Liver (tissue), 8 donors: ENCODE measurements at regions not wholly inside any gene's neighbourhood (a gene's known extent, or its start where the extent isn't known, plus 50 kb on each side); places are given as distances from the start of the nearest gene placed in this dataset.

Experiments
- DNase-seq: peaks from one replicate; pipeline ENCODE4 v3.0.0-alpha.2; 2017; ENCODE audit warnings: low spot score
- H3K27ac ChIP-seq, 2 donors: one replicate each; pipeline ENCODE4 v1.7.0; 2013; ENCODE audit warnings: inconsistent platforms in 2 of 2, low read length in 2 of 2, control low read depth in 1 of 2, low read depth in 1 of 2, mild to moderate bottlenecking in 1 of 2
- H3K27me3 ChIP-seq, 4 donors: one replicate each; pipeline versions ENCODE4 v1.6.1 to v1.7.0; 2013; ENCODE audit warnings: low read length in 3 of 4, inconsistent platforms in 1 of 4, mild to moderate bottlenecking in 1 of 4, moderate library complexity in 1 of 4; ENCODE audit not compliant: control insufficient read depth in 4 of 4, insufficient read depth in 4 of 4
- H3K36me3 ChIP-seq, 4 donors: one replicate each; pipeline versions ENCODE4 v1.6.1 to v1.7.0; 2013; ENCODE audit warnings: low read length in 3 of 4, mild to moderate bottlenecking in 3 of 4, low read depth in 1 of 4, moderate library complexity in 1 of 4; ENCODE audit not compliant: control insufficient read depth in 4 of 4, insufficient read depth in 3 of 4
- H3K4me1 ChIP-seq, 4 donors: one replicate each; pipeline versions ENCODE4 v1.6.1 to v1.7.0; 2013; ENCODE audit warnings: low read length in 3 of 4, mild to moderate bottlenecking in 3 of 4, moderate library complexity in 1 of 4; ENCODE audit not compliant: control insufficient read depth in 4 of 4, insufficient read depth in 4 of 4
- H3K4me3 ChIP-seq, 3 donors: one replicate each; pipeline versions ENCODE4 v1.6.1 to v1.7.0; 2013; ENCODE audit warnings: low read length in 3 of 3, control low read depth in 1 of 3, low read depth in 1 of 3, mild to moderate bottlenecking in 1 of 3
- H3K9ac ChIP-seq, 2 donors: one replicate each; pipeline ENCODE4 v1.7.0; 2013; ENCODE audit warnings: low read length in 2 of 2, mild to moderate bottlenecking in 2 of 2, moderate library complexity in 2 of 2, control low read depth in 1 of 2, low read depth in 1 of 2
- H3K9me3 ChIP-seq, 4 donors: one replicate each; pipeline versions ENCODE4 v1.6.1 to v1.7.0; 2013; ENCODE audit warnings: low read length in 3 of 4; ENCODE audit not compliant: control insufficient read depth in 4 of 4
- CTCF ChIP-seq: fragments of 150-350 bp; IDR thresholded peaks from 2 replicates; pipeline ENCODE4 v1.5.1; 2017; ENCODE audit warnings: improper control_type of control experiment, low read depth, low read length; ENCODE audit not compliant: missing input control
- FOXA1 ChIP-seq: IDR thresholded peaks from 2 replicates; pipeline ENCODE4 v1.6.1; 2016; ENCODE audit warnings: antibody characterized with exemption
- FOXA2 ChIP-seq: IDR thresholded peaks from 2 replicates; pipeline ENCODE4 v1.6.1; 2016; ENCODE audit warnings: antibody characterized with exemption
- GABPA ChIP-seq, 2 donors: IDR thresholded peaks in 1 of 2; conservative IDR thresholded peaks in 1 of 2; 2 replicates each; pipeline ENCODE4 v1.6.1; 2016; ENCODE audit warnings: antibody characterized with exemption in 2 of 2, mild to moderate bottlenecking in 1 of 2, moderate library complexity in 1 of 2
- HNF4A ChIP-seq, 2 donors: conservative IDR thresholded peaks; 2 replicates each; pipeline ENCODE4 v1.6.1; 2016; ENCODE audit warnings: antibody characterized with exemption in 2 of 2, mild to moderate bottlenecking in 2 of 2
- HNF4G ChIP-seq: IDR thresholded peaks from 2 replicates; pipeline ENCODE4 v1.6.1; 2016; ENCODE audit warnings: antibody characterized with exemption
- MAX ChIP-seq: IDR thresholded peaks from 2 replicates; pipeline ENCODE4 v1.6.1; 2016; ENCODE audit warnings: antibody characterized with exemption
- RAD21 ChIP-seq, 2 donors: IDR thresholded peaks; 2 replicates each; pipeline ENCODE4 v1.6.1; 2016; ENCODE audit warnings: antibody characterized with exemption in 2 of 2, mild to moderate bottlenecking in 2 of 2
- REST ChIP-seq: IDR thresholded peaks from 2 replicates; pipeline ENCODE4 v1.6.1; 2016; ENCODE audit warnings: antibody characterized with exemption, mild to moderate bottlenecking
- RXRA ChIP-seq, 2 donors: IDR thresholded peaks; 2 replicates each; pipeline ENCODE4 v1.6.1; 2017 to 2018; ENCODE audit warnings: antibody characterized with exemption in 2 of 2, mild to moderate bottlenecking in 1 of 2
- TAF1 ChIP-seq: conservative IDR thresholded peaks from 2 replicates; pipeline ENCODE4 v1.6.1; 2016; ENCODE audit warnings: antibody characterized with exemption, mild to moderate bottlenecking
- ZBTB33 ChIP-seq: IDR thresholded peaks from 2 replicates; pipeline ENCODE4 v1.6.1; 2016; ENCODE audit warnings: antibody characterized with exemption
- WGBS: extraction: QIAGEN DNeasy Blood & Tissue Kit; methylation state at CpG from one replicate; pipeline ENCODE4 v1.1.7; 2013; 5-methylcytosine and 5-hydroxymethylcytosine counted together
- donor health status: healthy.
- donor health status: healthy.
- donor health status: healthy.
- donor health status: healthy.
- donor health status: healthy.

- no peak for DNase-seq
- WGBS = 76% methylated on average over 2 of the region's 2 CpGs
- no peak overlapping the region for H3K4me3 ChIP-seq
- H3K27ac ChIP-seq = no peak overlapping the region
- no peaks in the 10 kb centered on the region for H3K4me1 ChIP-seq
- H3K9ac ChIP-seq = no peak overlapping the region
- TF ChIP-seq FOXA2 = no peak
- TF ChIP-seq RAD21 (IDR thresholded peaks at IDR 0.05) = no peak
- no peak for TF ChIP-seq REST
- TF ChIP-seq ZBTB33 = no peak
- no peak for TF ChIP-seq TAF1
- no peak for TF ChIP-seq HNF4A (conservative IDR thresholded peaks at IDR 0.05)
- no peak for TF ChIP-seq HNF4G
- no peak for TF ChIP-seq CTCF
- no peak for TF ChIP-seq FOXA1
- no peaks in the 10 kb centered on the region for H3K9me3 ChIP-seq
- no peaks in the 10 kb centered on the region for H3K27me3 ChIP-seq
- no peaks in the 10 kb centered on the region for H3K36me3 ChIP-seq
Observed at GRCh38 chr1:193685986-193686385, 499.6 kb upstream of the B3GALT2 start.

- H3K27ac ChIP-seq = no peak overlapping the region
- DNase-seq = no peak
- TF ChIP-seq RXRA (IDR thresholded peaks at IDR 0.05) = no peak
- no peak for TF ChIP-seq TAF1
- no peak overlapping the region for H3K9ac ChIP-seq
- no peak overlapping the region for H3K4me3 ChIP-seq
- WGBS = 73% methylated on average over 1 of the region's 1 CpG
- no peaks in the 10 kb centered on the region for H3K36me3 ChIP-seq
- H3K4me1 ChIP-seq = peaks cover 0 to 1% (median 0%) of the 10 kb centered on the region in 4 donors
- no peaks in the 10 kb centered on the region for H3K9me3 ChIP-seq
- H3K27me3 ChIP-seq = no peaks in the 10 kb centered on the region
Observed at GRCh38 chr1:193681422-193681821, 495.0 kb upstream of the B3GALT2 start.

- Histone ChIP-seq H3K4me3 (no peak overlapping the region), H3K9ac (no peak overlapping the region), H3K27ac (no peak overlapping the region), H3K36me3 (no peaks in the 10 kb centered on the region), H3K4me1 (peaks cover 0 to 1% (median 0%) of the 10 kb centered on the region in 4 donors), H3K9me3 (no peaks in the 10 kb centered on the region), H3K27me3 (no peaks in the 10 kb centered on the region)
- DNase-seq = no peak
- WGBS = 0% methylated on average over 2 of the region's 2 CpGs
- TF ChIP-seq FOXA2 (no peak), GABPA (IDR thresholded peaks at IDR 0.05 in 1 of 2, conservative IDR thresholded peaks at IDR 0.05 in 1 of 2) (no peak), MAX (no peak), REST (no peak), HNF4A (conservative IDR thresholded peaks at IDR 0.05) (no peak), RAD21 (IDR thresholded peaks at IDR 0.05) (no peak)
Observed at GRCh38 chr1:193680924-193681316, 494.5 kb upstream of the B3GALT2 start.
